HL-60 (cell line): ENCODE measurements at regions not wholly inside any gene's neighbourhood (a gene's known extent, or its start where the extent isn't known, plus 50 kb on each side); places are given as distances from the start of the nearest gene placed in this dataset.

Source experiments
- DNase-seq, 2 experiments: peaks; one replicate each; pipeline ENCODE4 v3.0.0-alpha.2; 2010 to 2020; ENCODE audit warnings: low read depth in 1 of 2, low spot score in 1 of 2
- H3K27ac ChIP-seq: fragments of 250-450 bp; sonication (Bioruptor Pico); replicated peaks from 2 replicates; pipeline ENCODE4 v1.5.1; 2020; ENCODE audit warnings: mild to moderate bottlenecking, moderate library complexity
- H3K27me3 ChIP-seq: fragments of 250-450 bp; sonication (Bioruptor Pico); 2 replicates; pipeline ENCODE4 v1.5.1; 2021; ENCODE audit warnings: mild to moderate bottlenecking, moderate library complexity; ENCODE audit not compliant: insufficient read depth, poor library complexity, severe bottlenecking
- H3K4me3 ChIP-seq: replicated peaks from 2 replicates; pipeline ENCODE4 v1.5.1; 2011; ENCODE audit warnings: mild to moderate bottlenecking, control low read depth, low read length; ENCODE audit not compliant: insufficient read depth
- GABPA ChIP-seq: IDR thresholded peaks from 2 replicates; pipeline ENCODE4 v1.6.1; 2012; ENCODE audit warnings: low read depth
- POLR2AphosphoS5 ChIP-seq: IDR thresholded peaks from 2 replicates; pipeline ENCODE4 v1.6.1; 2012; ENCODE audit warnings: low read depth
- SPI1 ChIP-seq: IDR thresholded peaks from 2 replicates; pipeline ENCODE4 v1.6.1; 2012; ENCODE audit warnings: low read depth, mild to moderate bottlenecking, borderline replicate concordance
- TF ChIP-seq, protein P1 (sequence below): IDR thresholded peaks from one replicate; pipeline ENCODE4 v1.5.1; 2011; ENCODE audit warnings: low read length, control low read depth, inconsistent platforms; ENCODE audit not compliant: insufficient read depth
- TF ChIP-seq, protein P2 (sequence below): IDR thresholded peaks from 2 replicates; pipeline ENCODE4 v1.6.1; 2012; ENCODE audit warnings: low read depth; ENCODE audit not compliant: insufficient replicate concordance

DNA sequence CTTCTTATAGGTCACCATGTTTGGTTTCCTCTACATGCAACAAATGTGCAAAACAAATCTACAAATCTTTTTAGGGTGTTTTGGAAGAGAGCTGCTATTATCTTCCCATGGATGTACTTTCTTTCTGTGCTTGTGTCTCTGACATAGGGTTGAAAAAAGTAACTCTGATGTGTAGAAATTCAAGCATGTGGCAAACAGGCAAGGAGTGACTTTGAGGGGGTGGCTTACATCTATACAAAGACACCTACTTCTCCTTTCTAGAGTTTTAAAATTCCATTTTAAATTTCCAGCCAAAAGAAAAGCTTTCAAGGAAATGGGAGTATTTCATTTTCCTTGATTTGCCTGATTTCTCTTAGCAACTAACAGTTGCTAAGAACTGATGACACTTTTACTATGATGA, 904.8 kb upstream of the CELF4 start:
- TF ChIP-seq, protein P1, sequence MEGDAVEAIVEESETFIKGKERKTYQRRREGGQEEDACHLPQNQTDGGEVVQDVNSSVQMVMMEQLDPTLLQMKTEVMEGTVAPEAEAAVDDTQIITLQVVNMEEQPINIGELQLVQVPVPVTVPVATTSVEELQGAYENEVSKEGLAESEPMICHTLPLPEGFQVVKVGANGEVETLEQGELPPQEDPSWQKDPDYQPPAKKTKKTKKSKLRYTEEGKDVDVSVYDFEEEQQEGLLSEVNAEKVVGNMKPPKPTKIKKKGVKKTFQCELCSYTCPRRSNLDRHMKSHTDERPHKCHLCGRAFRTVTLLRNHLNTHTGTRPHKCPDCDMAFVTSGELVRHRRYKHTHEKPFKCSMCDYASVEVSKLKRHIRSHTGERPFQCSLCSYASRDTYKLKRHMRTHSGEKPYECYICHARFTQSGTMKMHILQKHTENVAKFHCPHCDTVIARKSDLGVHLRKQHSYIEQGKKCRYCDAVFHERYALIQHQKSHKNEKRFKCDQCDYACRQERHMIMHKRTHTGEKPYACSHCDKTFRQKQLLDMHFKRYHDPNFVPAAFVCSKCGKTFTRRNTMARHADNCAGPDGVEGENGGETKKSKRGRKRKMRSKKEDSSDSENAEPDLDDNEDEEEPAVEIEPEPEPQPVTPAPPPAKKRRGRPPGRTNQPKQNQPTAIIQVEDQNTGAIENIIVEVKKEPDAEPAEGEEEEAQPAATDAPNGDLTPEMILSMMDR: no peak
- TF ChIP-seq, protein P2, sequence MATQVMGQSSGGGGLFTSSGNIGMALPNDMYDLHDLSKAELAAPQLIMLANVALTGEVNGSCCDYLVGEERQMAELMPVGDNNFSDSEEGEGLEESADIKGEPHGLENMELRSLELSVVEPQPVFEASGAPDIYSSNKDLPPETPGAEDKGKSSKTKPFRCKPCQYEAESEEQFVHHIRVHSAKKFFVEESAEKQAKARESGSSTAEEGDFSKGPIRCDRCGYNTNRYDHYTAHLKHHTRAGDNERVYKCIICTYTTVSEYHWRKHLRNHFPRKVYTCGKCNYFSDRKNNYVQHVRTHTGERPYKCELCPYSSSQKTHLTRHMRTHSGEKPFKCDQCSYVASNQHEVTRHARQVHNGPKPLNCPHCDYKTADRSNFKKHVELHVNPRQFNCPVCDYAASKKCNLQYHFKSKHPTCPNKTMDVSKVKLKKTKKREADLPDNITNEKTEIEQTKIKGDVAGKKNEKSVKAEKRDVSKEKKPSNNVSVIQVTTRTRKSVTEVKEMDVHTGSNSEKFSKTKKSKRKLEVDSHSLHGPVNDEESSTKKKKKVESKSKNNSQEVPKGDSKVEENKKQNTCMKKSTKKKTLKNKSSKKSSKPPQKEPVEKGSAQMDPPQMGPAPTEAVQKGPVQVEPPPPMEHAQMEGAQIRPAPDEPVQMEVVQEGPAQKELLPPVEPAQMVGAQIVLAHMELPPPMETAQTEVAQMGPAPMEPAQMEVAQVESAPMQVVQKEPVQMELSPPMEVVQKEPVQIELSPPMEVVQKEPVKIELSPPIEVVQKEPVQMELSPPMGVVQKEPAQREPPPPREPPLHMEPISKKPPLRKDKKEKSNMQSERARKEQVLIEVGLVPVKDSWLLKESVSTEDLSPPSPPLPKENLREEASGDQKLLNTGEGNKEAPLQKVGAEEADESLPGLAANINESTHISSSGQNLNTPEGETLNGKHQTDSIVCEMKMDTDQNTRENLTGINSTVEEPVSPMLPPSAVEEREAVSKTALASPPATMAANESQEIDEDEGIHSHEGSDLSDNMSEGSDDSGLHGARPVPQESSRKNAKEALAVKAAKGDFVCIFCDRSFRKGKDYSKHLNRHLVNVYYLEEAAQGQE: no peak
- TF ChIP-seq GABPA (no peak), SPI1 (no peak)
- no peaks in the 10 kb centered on the region for H3K27me3 ChIP-seq
- DNase-seq: no peak
- no peak overlapping the region for H3K27ac ChIP-seq
- H3K4me3 ChIP-seq: no peak overlapping the region

DNA sequence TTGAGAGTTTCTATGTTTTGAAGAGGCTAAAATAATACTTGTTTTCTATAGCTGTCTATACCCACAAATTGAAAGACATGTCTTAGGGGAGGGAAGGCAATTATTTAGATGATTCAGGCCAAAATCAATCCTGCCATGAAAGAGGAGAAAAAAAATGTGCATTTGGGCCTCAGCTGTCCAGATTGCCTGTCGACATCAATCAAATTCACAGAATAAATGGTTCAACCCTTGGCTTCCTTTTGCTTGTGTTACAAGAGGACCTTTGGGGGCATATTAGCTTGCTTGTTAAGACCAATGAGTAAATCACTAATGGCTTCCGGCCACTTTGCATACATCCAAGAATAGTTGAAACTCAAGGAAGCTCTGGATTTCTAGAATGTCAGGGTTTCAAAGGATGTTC, 900.8 kb upstream of the CELF4 start:
- DNase-seq: no peak
- TF ChIP-seq SPI1 (no peak), POLR2AphosphoS5 (no peak), GABPA (no peak)
- TF ChIP-seq, protein P2: no peak
- TF ChIP-seq, protein P1: no peak
- no peak overlapping the region for H3K4me3 ChIP-seq
- no peak overlapping the region for H3K27ac ChIP-seq
- no peaks in the 10 kb centered on the region for H3K27me3 ChIP-seq

DNA sequence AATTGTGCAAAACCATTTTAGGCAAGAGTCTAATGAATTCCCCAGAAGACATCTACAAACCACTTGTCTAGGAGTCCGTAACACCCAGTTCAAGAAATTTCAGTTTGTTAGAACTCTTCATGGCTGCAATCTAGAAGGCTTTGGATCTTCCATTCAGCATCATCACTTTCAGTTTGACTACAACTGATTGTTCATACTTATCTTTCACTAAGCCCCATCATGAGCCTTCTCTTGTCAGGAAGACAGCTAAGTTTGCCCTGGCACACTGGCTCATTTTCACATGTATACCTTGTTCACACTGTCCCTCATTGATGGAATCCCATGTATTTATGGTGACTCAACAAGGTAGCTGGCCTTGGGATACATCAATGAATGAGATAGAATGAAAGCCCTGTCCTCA, 898.4 kb upstream of the CELF4 start:
- TF ChIP-seq POLR2AphosphoS5 (no peak), SPI1 (no peak), GABPA (no peak)
- TF ChIP-seq, protein P2: no peak
- TF ChIP-seq, protein P1: no peak
- Histone ChIP-seq H3K27me3 (no peaks in the 10 kb centered on the region), H3K4me3 (no peak overlapping the region), H3K27ac (no peak overlapping the region)
- DNase-seq: no peak
